DMS53 treated with DMSO at 0.1 percent for 48 hours (cell line): ENCODE measurements at regions not wholly inside any gene's neighbourhood (a gene's known extent, or its start where the extent isn't known, plus 50 kb on each side); places are given as distances from the start of the nearest gene placed in this dataset.

Source experiments
- DNase-seq: peaks from one replicate; lab custom pipeline; 2025; ENCODE audit not compliant: unreplicated experiment; lab: John Stamatoyannopoulos, UW

- DNase-seq, result no peak
These were observed 220.7 kb downstream of the HLX start for GRCh38 chr1:221099747-221100595.

GRCh38 chr1:221100611-221101010 lies 221.4 kb downstream of the HLX start:
- no peak for DNase-seq

DNA sequence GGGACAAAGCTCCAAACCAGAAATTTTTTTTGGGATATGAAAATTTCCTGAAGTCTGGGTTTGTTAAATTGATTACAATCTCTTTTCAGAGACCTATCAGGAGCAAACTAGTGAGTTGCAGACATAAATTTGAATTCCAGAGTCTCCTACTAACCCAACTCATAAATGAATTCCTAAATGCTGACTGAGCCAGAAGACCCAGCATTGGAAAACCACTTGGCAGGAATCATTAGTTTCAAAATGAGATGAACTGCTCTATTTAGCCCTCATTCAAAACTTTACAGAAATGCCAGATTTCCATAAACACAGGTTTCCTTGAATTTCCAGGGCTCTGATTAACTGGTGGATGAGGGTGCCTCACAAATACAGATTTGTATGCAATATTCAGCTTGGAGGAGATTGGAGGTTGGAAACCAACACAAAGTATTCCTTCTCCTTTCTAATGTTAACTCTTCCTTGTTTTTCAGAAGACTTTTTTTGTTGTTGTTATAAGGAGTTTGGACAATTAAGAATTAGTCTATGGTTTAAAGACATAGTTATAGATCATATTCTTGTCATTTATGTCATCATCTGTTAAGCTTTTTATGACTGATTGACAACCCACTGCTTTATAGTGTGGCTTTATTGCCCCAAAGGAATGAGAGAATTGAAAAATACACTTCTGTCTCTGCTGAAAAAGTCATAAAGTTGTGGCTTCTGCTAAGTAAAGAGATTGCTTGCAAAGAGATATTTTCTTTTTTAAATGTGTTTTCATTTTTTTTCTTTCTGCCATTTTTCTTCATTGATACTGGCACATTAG lies 222.8 kb downstream of the HLX start:
- DNase-seq, result no peak

GRCh38 chr1:221104596-221104995 lies 225.4 kb downstream of the HLX start:
- no peak for DNase-seq

GRCh38 chr1:221105578-221105977 lies 226.3 kb downstream of the HLX start:
- DNase-seq, result no peak

GRCh38 chr1:221106616-221107015 lies 227.4 kb downstream of the HLX start:
- no peak for DNase-seq

GRCh38 chr1:221109930-221110329 lies 230.7 kb downstream of the HLX start:
- DNase-seq, result no peak

DNA sequence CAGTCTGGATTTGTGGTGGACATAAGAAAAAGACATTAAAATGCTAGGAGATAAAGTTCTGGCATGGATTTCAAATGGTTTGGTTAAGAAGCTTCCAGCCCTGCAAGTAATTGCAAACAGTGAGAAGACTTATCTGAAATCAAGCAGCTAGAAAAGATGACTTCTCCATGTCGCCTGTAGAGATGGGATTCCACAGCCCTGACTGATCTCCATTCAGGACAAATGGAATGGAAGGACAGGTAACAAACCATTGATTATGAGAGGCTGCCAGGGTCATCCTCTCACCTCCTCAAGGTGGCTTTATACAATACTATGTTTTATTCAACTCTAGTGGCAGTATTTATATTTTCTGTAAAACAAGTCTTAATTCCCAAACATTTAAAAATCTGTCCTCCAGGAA lies 237.9 kb downstream of the HLX start:
- DNase-seq, result no peak

DNA sequence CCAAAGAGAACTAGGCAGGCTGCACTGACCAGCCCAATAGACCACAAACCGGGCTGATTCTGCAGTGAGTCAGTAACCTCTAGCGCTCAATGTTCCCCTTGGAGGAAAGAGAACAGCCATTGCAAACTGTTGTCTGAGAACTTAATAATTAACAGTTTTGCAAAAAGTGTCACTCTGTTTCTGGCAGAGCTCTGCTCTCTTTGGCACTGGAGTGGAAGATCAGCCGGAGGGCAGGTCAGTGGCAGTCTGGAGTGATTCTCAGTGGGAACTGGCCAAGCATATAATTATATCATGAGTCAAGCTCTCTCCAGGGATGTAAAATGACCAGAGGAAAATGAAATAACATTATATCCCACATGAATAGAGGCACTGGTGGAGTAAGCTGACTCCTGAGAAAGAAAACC lies 238.3 kb downstream of the HLX start:
- no peak for DNase-seq

GRCh38 chr1:221118176-221118937 lies 239.1 kb downstream of the HLX start:
- no peak for DNase-seq

GRCh38 chr1:221118938-221119320 lies 239.7 kb downstream of the HLX start:
- DNase-seq, result no peak

GRCh38 chr1:221122501-221122900 lies 243.3 kb downstream of the HLX start:
- DNase-seq, result no peak

GRCh38 chr1:221125976-221126375 lies 246.7 kb downstream of the HLX start:
- no peak for DNase-seq

- no peak for DNase-seq
These were observed 258.4 kb downstream of the HLX start for GRCh38 chr1:221137666-221138065.

- no peak for DNase-seq
These were observed 259.3 kb downstream of the HLX start for GRCh38 chr1:221138516-221138915.

GRCh38 chr1:221139991-221140390 lies 260.7 kb downstream of the HLX start:
- DNase-seq, result no peak

DNA sequence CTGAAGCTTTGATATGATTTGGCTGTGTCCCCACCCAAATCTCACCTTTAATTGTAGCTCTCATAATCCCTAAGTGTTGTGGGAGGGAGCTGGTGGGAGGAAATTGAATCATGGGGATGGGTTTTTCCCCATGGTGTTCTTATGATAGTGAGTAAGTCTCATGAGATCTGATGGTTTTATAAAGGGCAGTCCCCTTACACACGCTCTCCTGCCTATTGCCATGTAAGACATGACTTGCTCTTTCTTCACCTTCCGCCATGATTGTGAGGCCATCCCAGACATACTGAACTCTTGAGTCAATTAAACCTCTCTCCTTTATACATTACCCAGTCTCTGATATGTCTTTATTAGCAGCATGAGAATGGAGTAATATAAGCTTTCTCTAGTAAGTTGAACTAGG lies 261.9 kb downstream of the HLX start:
- no peak for DNase-seq

DNA sequence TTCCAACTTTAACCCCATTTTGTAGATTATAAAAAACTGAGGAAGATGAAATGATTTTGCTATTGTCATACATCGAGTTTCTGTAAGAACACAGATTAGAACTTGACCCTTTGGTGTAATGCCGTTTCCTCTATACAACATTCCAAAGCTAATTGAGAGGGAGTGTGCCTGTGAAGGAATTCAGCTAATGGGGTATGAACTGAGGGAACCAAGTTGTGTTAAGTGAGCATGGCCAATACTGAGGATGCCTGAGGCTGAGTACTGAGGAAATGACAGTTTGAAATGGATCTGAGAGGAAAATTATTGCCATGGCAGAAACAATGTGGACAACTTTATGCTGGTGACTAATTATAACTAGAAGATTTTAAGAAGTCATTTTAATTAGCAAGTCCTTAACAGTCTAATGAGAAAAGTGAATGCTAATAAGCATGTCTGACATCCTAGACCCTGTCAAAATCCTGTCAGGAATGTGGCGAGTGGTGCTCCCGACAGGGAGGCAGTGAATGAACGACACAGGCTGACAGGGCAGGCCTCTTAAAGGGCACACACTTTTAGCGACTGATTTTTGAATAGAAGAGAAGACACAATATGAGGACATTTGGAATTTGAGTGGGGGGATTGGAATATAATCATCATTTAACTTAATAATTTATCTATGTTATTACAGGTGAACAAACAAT lies 262.5 kb downstream of the HLX start:
- no peak for DNase-seq

DNA sequence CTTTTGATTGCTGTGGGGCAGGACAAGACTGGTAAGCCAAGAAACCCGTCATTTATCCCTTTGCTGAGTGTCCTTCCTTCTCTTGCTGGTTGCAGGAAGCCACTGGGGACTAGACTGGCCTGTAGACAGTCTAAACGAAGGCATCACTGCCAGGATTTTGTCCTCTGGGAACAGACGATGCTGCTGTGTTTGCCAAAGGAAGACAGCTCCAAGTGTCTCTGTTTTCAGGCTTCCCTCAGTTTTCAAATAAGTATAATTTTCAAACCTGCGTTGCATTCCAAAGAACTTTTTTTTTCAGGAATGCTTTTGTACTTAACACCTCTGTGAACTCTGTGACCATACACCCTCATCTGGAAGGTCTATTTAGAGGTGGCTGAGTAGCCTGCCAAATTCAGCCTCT lies 269.4 kb downstream of the HLX start:
- no peak for DNase-seq

GRCh38 chr1:221149111-221149510 lies 269.9 kb downstream of the HLX start:
- no peak for DNase-seq

- no peak for DNase-seq
These were observed 270.4 kb downstream of the HLX start for GRCh38 chr1:221149555-221150075.
